ENCODE measurements at regions not wholly inside any gene's neighbourhood (a gene's known extent, or its start where the extent isn't known, plus 50 kb on each side); places are given as distances from the start of the nearest gene placed in this dataset.
A peak's percentile ranks its signal among the peaks of the same experiment; 100 is the strongest.

- BruUV-seq (replicated peaks) = no TSS peak
- POLR2A ChIA-PET = interaction anchor here (1.1 to 2.2 kb wide), 4 partner anchors 30 to 261 kb away, joined by 3 to 22 read pairs (median 4); partner anchors contain the start of gene HDAC4
- H3K9me3 Mint-ChIP-seq (ENCODE audit: unreplicated experiment) = no peaks in the 10 kb centered on the region
- H3K27me3 Mint-ChIP-seq (ENCODE audit: insufficient read depth, unreplicated experiment) = peaks cover 78% of the 10 kb centered on the region
- no peak overlapping the region for H3K4me3 Mint-ChIP-seq (ENCODE audit: unreplicated experiment)
- CTCF ChIA-PET = interaction anchor here (0.6 to 1.4 kb wide), 6 partner anchors 59 to 1119 kb away, joined by 3 to 6 read pairs (median 3); no protein-coding TSS in a partner anchor
- no peak for TF ChIP-seq CTCF (IDR thresholded peaks at IDR 0.05; ENCODE audit: unreplicated experiment)
- H3K36me3 Mint-ChIP-seq (ENCODE audit: insufficient read depth, unreplicated experiment) = no peaks in the 10 kb centered on the region
- DNase-seq (ENCODE audit: unreplicated experiment) = no peak
- intact Hi-C loops (cut with micrococcal nuclease) = loop anchor here (10.0 kb wide), 1 partner anchor 397 kb away; no protein-coding TSS in a partner anchor
- H3K27ac Mint-ChIP-seq (ENCODE audit: low read depth, unreplicated experiment) = no peak overlapping the region
- H3K4me1 Mint-ChIP-seq (ENCODE audit: insufficient read depth, unreplicated experiment) = peaks cover 12% of the 10 kb centered on the region
These were observed 260.8 kb upstream of the HDAC4 start for GRCh38 chr2:239661334-239662312.

GRCh38 chr2:239660390-239661230, 259.8 kb upstream of the HDAC4 start:
- ChIA-PET CTCF (interaction anchor here (0.5 to 1.4 kb wide), 17 partner anchors 14 to 580 kb away, joined by 3 to 6 read pairs (median 3); no protein-coding TSS in a partner anchor), POLR2A (interaction anchor here (0.6 to 2.2 kb wide), 9 partner anchors 15 to 447 kb away, joined by 3 to 22 read pairs (median 3); partner anchors contain the start of gene HDAC4)
- TF ChIP-seq CTCF (IDR thresholded peaks at IDR 0.05; ENCODE audit: unreplicated experiment) = no peak
- intact Hi-C loops (cut with micrococcal nuclease) = loop anchor here (10.0 kb wide), 1 partner anchor 396 kb away; no protein-coding TSS in a partner anchor
- Mint-ChIP-seq H3K27me3 (ENCODE audit: insufficient read depth, unreplicated experiment) (peaks cover 81% of the 10 kb centered on the region), H3K27ac (ENCODE audit: low read depth, unreplicated experiment) (no peak overlapping the region), H3K36me3 (ENCODE audit: insufficient read depth, unreplicated experiment) (no peaks in the 10 kb centered on the region), H3K4me3 (ENCODE audit: unreplicated experiment) (no peak overlapping the region), H3K9me3 (ENCODE audit: unreplicated experiment) (no peaks in the 10 kb centered on the region), H3K4me1 (ENCODE audit: insufficient read depth, unreplicated experiment) (peaks cover 12% of the 10 kb centered on the region)
- no TSS peak for BruUV-seq (replicated peaks)
- peak; percentile 87 for DNase-seq (ENCODE audit: unreplicated experiment)

GRCh38 chr2:239657992-239658391, 257.2 kb upstream of the HDAC4 start:
- peaks cover 83% of the 10 kb centered on the region for H3K27me3 Mint-ChIP-seq (ENCODE audit: insufficient read depth, unreplicated experiment)
- CTCF ChIA-PET = interaction anchor here (0.6 kb wide), 1 partner anchor 1466 kb away, joined by 3 read pairs; no protein-coding TSS in a partner anchor
- no peak overlapping the region for H3K4me3 Mint-ChIP-seq (ENCODE audit: unreplicated experiment)
- no peaks in the 10 kb centered on the region for H3K36me3 Mint-ChIP-seq (ENCODE audit: insufficient read depth, unreplicated experiment)
- no peak overlapping the region for H3K27ac Mint-ChIP-seq (ENCODE audit: low read depth, unreplicated experiment)
- TF ChIP-seq CTCF (IDR thresholded peaks at IDR 0.05; ENCODE audit: unreplicated experiment) = no peak
- no peaks in the 10 kb centered on the region for H3K9me3 Mint-ChIP-seq (ENCODE audit: unreplicated experiment)
- H3K4me1 Mint-ChIP-seq (ENCODE audit: insufficient read depth, unreplicated experiment) = peaks cover 12% of the 10 kb centered on the region
- intact Hi-C loops (cut with micrococcal nuclease) = no loop called here
- DNase-seq (ENCODE audit: unreplicated experiment) = no peak
- POLR2A ChIA-PET = interaction anchor here (0.7 kb wide), 1 partner anchor 207 kb away, joined by 4 read pairs; no protein-coding TSS in a partner anchor
- BruUV-seq (replicated peaks) = no TSS peak

Data from MCF 10A (cell line).